ENCODE measurements at regions not wholly inside any gene's neighbourhood (a gene's known extent, or its start where the extent isn't known, plus 50 kb on each side); places are given as distances from the start of the nearest gene placed in this dataset.
A peak's percentile ranks its signal among the peaks of the same experiment; 100 is the strongest.

GRCh38 chr11:115699733-115700132 lies 195.5 kb upstream of the CADM1 start:
- Histone ChIP-seq H3K4me2 (ENCODE audit: insufficient read depth, low read length, poor library complexity, severe bottlenecking) (no peak overlapping the region), H3K23ac (ENCODE audit: low read depth, low read length, poor library complexity) (no peak overlapping the region), H2BK5ac (ENCODE audit: low read length) (no peak overlapping the region), H4K8ac (ENCODE audit: low read depth, low read length) (no peak overlapping the region), H3K27ac (replicated peaks; ENCODE audit: low read length) (no peak overlapping the region), H3K4ac (ENCODE audit: low read length) (no peak overlapping the region), H2BK12ac (ENCODE audit: low read length) (no peak overlapping the region), H3K18ac (ENCODE audit: low read length) (no peak overlapping the region), H2AK5ac (ENCODE audit: low read depth, low read length) (no peak overlapping the region), H2BK120ac (ENCODE audit: low read depth, low read length) (no peak overlapping the region), H3K36me3 (replicated peaks in 1 of 2; ENCODE audit: control insufficient read depth in 2 of 2, insufficient read depth in 2 of 2, low read length in 2 of 2) (no peaks in the 10 kb centered on the region), H3K79me1 (ENCODE audit: low read depth, low read length) (no peaks in the 10 kb centered on the region), H3K4me1 (ENCODE audit: control insufficient read depth in 2 of 2, insufficient read depth in 1 of 2, low read depth in 1 of 2, low read length in 2 of 2) (peaks cover 0 to 28% of the 10 kb centered on the region in 2 donors), H4K91ac (ENCODE audit: low read depth, low read length, poor library complexity) (no peak overlapping the region), H2BK15ac (ENCODE audit: low read length) (no peak overlapping the region), H2AFZ (ENCODE audit: low read length) (no peak overlapping the region), H3K9me3 (replicated peaks in 1 of 2; ENCODE audit: control insufficient read depth in 2 of 2, insufficient read depth in 1 of 2, low read depth in 1 of 2, low read length in 2 of 2) (no peaks in the 10 kb centered on the region), H3K4me3 (ENCODE audit: low read length in 2 of 2) (no peak overlapping the region), H3K14ac (ENCODE audit: low read length) (no peak overlapping the region), H3K27me3 (ENCODE audit: control insufficient read depth in 3 of 3, insufficient read depth in 3 of 3, low read depth in 1 of 3, low read length in 3 of 3) (peaks cover 0 to 6% (median 0%) of the 10 kb centered on the region in 3 experiments), H3K9ac (ENCODE audit: low read depth, low read length, poor library complexity) (no peak overlapping the region)
- WGBS, 2 donors (ENCODE audit: extremely low coverage in 2 of 2, insufficient read length in 2 of 2, insufficient replicate concordance in 1 of 2) = no CpG with 5 or more reads among the region's 3 CpGs
- no peak for DNase-seq (ENCODE audit: low spot score)

GRCh38 chr11:115699326-115699725 lies 195.1 kb upstream of the CADM1 start:
- Histone ChIP-seq H3K4me1 (ENCODE audit: control insufficient read depth in 2 of 2, insufficient read depth in 1 of 2, low read depth in 1 of 2, low read length in 2 of 2) (peaks cover 0 to 28% of the 10 kb centered on the region in 2 donors), H3K27me3 (ENCODE audit: control insufficient read depth in 3 of 3, insufficient read depth in 3 of 3, low read depth in 1 of 3, low read length in 3 of 3) (peaks cover 0 to 6% (median 0%) of the 10 kb centered on the region in 3 experiments), H3K23ac (ENCODE audit: low read depth, low read length, poor library complexity) (no peak overlapping the region), H3K9me3 (replicated peaks in 1 of 2; ENCODE audit: control insufficient read depth in 2 of 2, insufficient read depth in 1 of 2, low read depth in 1 of 2, low read length in 2 of 2) (no peaks in the 10 kb centered on the region), H4K8ac (ENCODE audit: low read depth, low read length) (no peak overlapping the region), H3K4ac (ENCODE audit: low read length) (no peak overlapping the region), H2AK5ac (ENCODE audit: low read depth, low read length) (no peak overlapping the region), H3K27ac (replicated peaks; ENCODE audit: low read length) (no peak overlapping the region), H2AFZ (ENCODE audit: low read length) (no peak overlapping the region), H3K9ac (ENCODE audit: low read depth, low read length, poor library complexity) (no peak overlapping the region), H3K36me3 (replicated peaks in 1 of 2; ENCODE audit: control insufficient read depth in 2 of 2, insufficient read depth in 2 of 2, low read length in 2 of 2) (no peaks in the 10 kb centered on the region), H3K79me1 (ENCODE audit: low read depth, low read length) (no peaks in the 10 kb centered on the region), H2BK12ac (ENCODE audit: low read length) (no peak overlapping the region), H3K4me3 (ENCODE audit: low read length in 2 of 2) (no peak overlapping the region), H3K14ac (ENCODE audit: low read length) (no peak overlapping the region), H3K4me2 (ENCODE audit: insufficient read depth, low read length, poor library complexity, severe bottlenecking) (no peak overlapping the region), H2BK120ac (ENCODE audit: low read depth, low read length) (no peak overlapping the region), H4K91ac (ENCODE audit: low read depth, low read length, poor library complexity) (no peak overlapping the region), H2BK5ac (ENCODE audit: low read length) (no peak overlapping the region), H2BK15ac (ENCODE audit: low read length) (no peak overlapping the region), H3K18ac (ENCODE audit: low read length) (no peak overlapping the region)
- no peak for DNase-seq (ENCODE audit: low spot score)
- no CpG with 5 or more reads among the region's 5 CpGs for WGBS, 2 donors (ENCODE audit: extremely low coverage in 2 of 2, insufficient read length in 2 of 2, insufficient replicate concordance in 1 of 2)

- no peak overlapping the region for H2BK120ac ChIP-seq (ENCODE audit: low read depth, low read length)
- no peak overlapping the region for H2AFZ ChIP-seq (ENCODE audit: low read length)
- no peak overlapping the region for H3K14ac ChIP-seq (ENCODE audit: low read length)
- H4K91ac ChIP-seq (ENCODE audit: low read depth, low read length, poor library complexity) = no peak overlapping the region
- no peak overlapping the region for H3K9ac ChIP-seq (ENCODE audit: low read depth, low read length, poor library complexity)
- DNase-seq (ENCODE audit: low spot score) = no peak
- no peaks in the 10 kb centered on the region for H3K36me3 ChIP-seq (replicated peaks in 1 of 2; ENCODE audit: control insufficient read depth in 2 of 2, insufficient read depth in 2 of 2, low read length in 2 of 2)
- no CpG with 5 or more reads among the region's 4 CpGs for WGBS, 2 donors (ENCODE audit: extremely low coverage in 2 of 2, insufficient read length in 2 of 2, insufficient replicate concordance in 1 of 2)
- H3K4me1 ChIP-seq (ENCODE audit: control insufficient read depth in 2 of 2, insufficient read depth in 1 of 2, low read depth in 1 of 2, low read length in 2 of 2) = peaks cover 0 to 28% of the 10 kb centered on the region in 2 donors
- H3K4me2 ChIP-seq (ENCODE audit: insufficient read depth, low read length, poor library complexity, severe bottlenecking) = no peak overlapping the region
- H2AK5ac ChIP-seq (ENCODE audit: low read depth, low read length) = no peak overlapping the region
- no peak overlapping the region for H3K23ac ChIP-seq (ENCODE audit: low read depth, low read length, poor library complexity)
- no peak overlapping the region for H3K4me3 ChIP-seq (ENCODE audit: low read length in 2 of 2)
- H4K8ac ChIP-seq (ENCODE audit: low read depth, low read length) = no peak overlapping the region
- H2BK5ac ChIP-seq (ENCODE audit: low read length) = no peak overlapping the region
- H3K79me1 ChIP-seq (ENCODE audit: low read depth, low read length) = no peaks in the 10 kb centered on the region
- no peak overlapping the region for H3K4ac ChIP-seq (ENCODE audit: low read length)
- H2BK12ac ChIP-seq (ENCODE audit: low read length) = no peak overlapping the region
- H3K27ac ChIP-seq (replicated peaks; ENCODE audit: low read length) = no peak overlapping the region
- no peak overlapping the region for H3K18ac ChIP-seq (ENCODE audit: low read length)
- H3K27me3 ChIP-seq (ENCODE audit: control insufficient read depth in 3 of 3, insufficient read depth in 3 of 3, low read depth in 1 of 3, low read length in 3 of 3) = peaks cover 0 to 6% (median 0%) of the 10 kb centered on the region in 3 experiments
- H2BK15ac ChIP-seq (ENCODE audit: low read length) = no peak overlapping the region
- no peaks in the 10 kb centered on the region for H3K9me3 ChIP-seq (replicated peaks in 1 of 2; ENCODE audit: control insufficient read depth in 2 of 2, insufficient read depth in 1 of 2, low read depth in 1 of 2, low read length in 2 of 2)
These were observed 194.0 kb upstream of the CADM1 start for GRCh38 chr11:115698243-115698642.

- no peaks in the 10 kb centered on the region for H3K36me3 ChIP-seq (replicated peaks in 1 of 2; ENCODE audit: control insufficient read depth in 2 of 2, insufficient read depth in 2 of 2, low read length in 2 of 2)
- H2BK120ac ChIP-seq (ENCODE audit: low read depth, low read length) = no peak overlapping the region
- peaks cover 0 to 28% of the 10 kb centered on the region in 2 donors for H3K4me1 ChIP-seq (ENCODE audit: control insufficient read depth in 2 of 2, insufficient read depth in 1 of 2, low read depth in 1 of 2, low read length in 2 of 2)
- no peak overlapping the region for H3K23ac ChIP-seq (ENCODE audit: low read depth, low read length, poor library complexity)
- no peak overlapping the region for H2AK5ac ChIP-seq (ENCODE audit: low read depth, low read length)
- peak overlapping the region; percentile 41 for H3K18ac ChIP-seq (ENCODE audit: low read length)
- H3K79me1 ChIP-seq (ENCODE audit: low read depth, low read length) = no peaks in the 10 kb centered on the region
- H2AFZ ChIP-seq (ENCODE audit: low read length) = no peak overlapping the region
- H4K8ac ChIP-seq (ENCODE audit: low read depth, low read length) = no peak overlapping the region
- no peak overlapping the region for H3K9ac ChIP-seq (ENCODE audit: low read depth, low read length, poor library complexity)
- no CpG with 5 or more reads among the region's 4 CpGs for WGBS, 2 donors (ENCODE audit: extremely low coverage in 2 of 2, insufficient read length in 2 of 2, insufficient replicate concordance in 1 of 2)
- H3K27ac ChIP-seq (replicated peaks; ENCODE audit: low read length) = peak overlapping the region; percentile 39
- no peak for DNase-seq (ENCODE audit: low spot score)
- H3K27me3 ChIP-seq (ENCODE audit: control insufficient read depth in 3 of 3, insufficient read depth in 3 of 3, low read depth in 1 of 3, low read length in 3 of 3) = peaks cover 0 to 6% (median 0%) of the 10 kb centered on the region in 3 experiments
- no peak overlapping the region for H3K14ac ChIP-seq (ENCODE audit: low read length)
- no peak overlapping the region for H3K4me3 ChIP-seq (ENCODE audit: low read length in 2 of 2)
- no peak overlapping the region for H3K4me2 ChIP-seq (ENCODE audit: insufficient read depth, low read length, poor library complexity, severe bottlenecking)
- peak overlapping the region; percentile 91 for H2BK12ac ChIP-seq (ENCODE audit: low read length)
- no peak overlapping the region for H3K4ac ChIP-seq (ENCODE audit: low read length)
- H2BK15ac ChIP-seq (ENCODE audit: low read length) = no peak overlapping the region
- H3K9me3 ChIP-seq (replicated peaks in 1 of 2; ENCODE audit: control insufficient read depth in 2 of 2, insufficient read depth in 1 of 2, low read depth in 1 of 2, low read length in 2 of 2) = no peaks in the 10 kb centered on the region
- no peak overlapping the region for H4K91ac ChIP-seq (ENCODE audit: low read depth, low read length, poor library complexity)
- no peak overlapping the region for H2BK5ac ChIP-seq (ENCODE audit: low read length)
These were observed 192.3 kb upstream of the CADM1 start for GRCh38 chr11:115696563-115696962.

Measured in neuronal stem cell (in vitro differentiated cells).